DND-41 (cell line): ENCODE measurements at regions not wholly inside any gene's neighbourhood (a gene's known extent, or its start where the extent isn't known, plus 50 kb on each side); places are given as distances from the start of the nearest gene placed in this dataset.

Experiments
- EZH2 ChIP-seq: IDR thresholded peaks from 3 replicates; pipeline ENCODE4 v1.6.1; 2012; ENCODE audit warnings: borderline replicate concordance, low read depth, mild to moderate bottlenecking, moderate library complexity, low read length, inconsistent platforms; ENCODE audit not compliant: severe bottlenecking
- TF ChIP-seq, protein P1 (sequence below): IDR thresholded peaks from 2 replicates; pipeline ENCODE4 v1.5.1; 2012; ENCODE audit warnings: borderline replicate concordance, low read length, moderate library complexity, mild to moderate bottlenecking; ENCODE audit not compliant: poor library complexity, severe bottlenecking; ENCODE audit errors: extremely low read depth

DNA sequence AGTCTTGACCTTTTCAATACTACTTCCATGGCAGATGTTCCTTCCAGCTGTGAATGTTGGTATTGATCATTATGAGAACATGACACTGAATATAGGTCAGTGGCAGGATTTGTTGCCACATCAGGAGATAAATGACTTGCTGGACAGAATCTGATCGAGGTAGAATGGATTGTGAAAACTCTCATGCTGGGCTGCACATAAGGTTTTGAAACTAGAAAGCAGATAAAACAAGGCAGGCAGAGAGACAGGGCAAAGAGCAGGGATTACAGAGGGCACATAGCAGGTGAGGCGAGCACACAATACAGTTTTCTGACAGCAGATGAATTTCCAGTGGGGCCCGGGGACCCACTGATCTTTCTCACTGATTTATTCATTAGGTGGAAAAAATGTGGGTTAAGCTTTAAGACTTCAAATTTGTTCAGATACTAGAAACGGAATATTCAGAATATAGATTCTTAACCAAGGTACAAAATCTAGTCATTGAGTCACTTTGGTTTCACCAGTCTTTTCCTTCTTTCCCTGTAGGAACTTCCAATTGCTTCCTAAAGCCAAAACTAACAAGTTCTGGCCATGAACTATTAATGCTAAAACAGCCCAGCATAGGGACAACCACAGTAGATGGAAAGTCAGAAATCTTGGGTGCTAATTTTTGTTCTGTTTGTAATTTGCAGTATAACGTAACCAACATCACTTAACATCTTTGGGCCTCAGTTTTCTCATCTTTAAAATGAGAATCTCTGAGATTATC is 296.0 kb upstream of the PTBP2 start:
- TF ChIP-seq, protein P1, sequence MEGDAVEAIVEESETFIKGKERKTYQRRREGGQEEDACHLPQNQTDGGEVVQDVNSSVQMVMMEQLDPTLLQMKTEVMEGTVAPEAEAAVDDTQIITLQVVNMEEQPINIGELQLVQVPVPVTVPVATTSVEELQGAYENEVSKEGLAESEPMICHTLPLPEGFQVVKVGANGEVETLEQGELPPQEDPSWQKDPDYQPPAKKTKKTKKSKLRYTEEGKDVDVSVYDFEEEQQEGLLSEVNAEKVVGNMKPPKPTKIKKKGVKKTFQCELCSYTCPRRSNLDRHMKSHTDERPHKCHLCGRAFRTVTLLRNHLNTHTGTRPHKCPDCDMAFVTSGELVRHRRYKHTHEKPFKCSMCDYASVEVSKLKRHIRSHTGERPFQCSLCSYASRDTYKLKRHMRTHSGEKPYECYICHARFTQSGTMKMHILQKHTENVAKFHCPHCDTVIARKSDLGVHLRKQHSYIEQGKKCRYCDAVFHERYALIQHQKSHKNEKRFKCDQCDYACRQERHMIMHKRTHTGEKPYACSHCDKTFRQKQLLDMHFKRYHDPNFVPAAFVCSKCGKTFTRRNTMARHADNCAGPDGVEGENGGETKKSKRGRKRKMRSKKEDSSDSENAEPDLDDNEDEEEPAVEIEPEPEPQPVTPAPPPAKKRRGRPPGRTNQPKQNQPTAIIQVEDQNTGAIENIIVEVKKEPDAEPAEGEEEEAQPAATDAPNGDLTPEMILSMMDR: no peak
- TF ChIP-seq EZH2: no peak
